HG02642 (cell line): ENCODE measurements at regions not wholly inside any gene's neighbourhood (a gene's known extent, or its start where the extent isn't known, plus 50 kb on each side); places are given as distances from the start of the nearest gene placed in this dataset.
"Not testable (repeated sequence)": the region's sequence is repeated elsewhere in the genome, so short reads cannot be mapped to it uniquely, and the experiment has no call there.

Source experiments
- ATAC-seq: cut with Tn5 transposase; IDR thresholded peaks from one replicate; pipeline ENCODE4 v1.9.1; 2021; ENCODE audit warnings: mild to moderate bottlenecking; ENCODE audit not compliant: unreplicated experiment, poor library complexity

DNA sequence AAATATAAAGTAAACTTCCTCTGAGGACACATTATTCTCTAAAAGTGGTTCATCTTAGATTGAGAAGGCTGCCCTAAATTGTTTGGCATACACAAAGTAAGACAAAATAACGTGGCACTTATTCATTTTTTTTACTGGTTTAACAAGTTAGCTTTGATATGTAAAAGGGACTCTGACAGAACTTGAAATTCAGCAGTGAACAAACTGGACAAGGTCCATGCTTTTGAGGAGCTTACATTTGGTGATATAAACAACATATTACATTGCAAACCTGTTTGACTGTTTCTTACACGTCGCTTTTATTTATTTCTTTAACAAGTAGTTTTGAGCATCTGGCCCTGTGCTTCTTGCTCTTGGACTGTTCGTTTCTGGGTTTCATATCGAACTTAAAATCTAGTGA is 253.1 kb upstream of the POM121L12 start:
- no peak for ATAC-seq

DNA sequence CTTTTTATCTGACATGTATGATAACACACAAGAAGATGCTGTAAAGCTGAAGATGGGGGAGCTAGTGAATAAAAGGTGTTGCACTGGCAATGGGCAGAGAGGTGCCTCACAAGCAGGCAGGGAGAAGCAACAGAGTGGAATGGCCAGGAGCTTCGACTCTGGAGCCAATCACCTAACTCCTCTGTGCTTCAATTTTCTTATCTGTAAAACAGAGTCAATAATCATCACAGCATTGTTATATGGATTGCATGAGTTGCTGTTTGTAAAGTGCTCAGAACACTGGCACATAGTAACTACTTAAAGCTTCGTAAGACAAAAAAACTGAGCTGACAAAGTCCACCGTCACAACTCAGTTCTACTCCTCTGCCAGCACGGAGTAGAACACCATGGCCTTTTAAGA is 254.2 kb upstream of the POM121L12 start:
- no peak for ATAC-seq

DNA sequence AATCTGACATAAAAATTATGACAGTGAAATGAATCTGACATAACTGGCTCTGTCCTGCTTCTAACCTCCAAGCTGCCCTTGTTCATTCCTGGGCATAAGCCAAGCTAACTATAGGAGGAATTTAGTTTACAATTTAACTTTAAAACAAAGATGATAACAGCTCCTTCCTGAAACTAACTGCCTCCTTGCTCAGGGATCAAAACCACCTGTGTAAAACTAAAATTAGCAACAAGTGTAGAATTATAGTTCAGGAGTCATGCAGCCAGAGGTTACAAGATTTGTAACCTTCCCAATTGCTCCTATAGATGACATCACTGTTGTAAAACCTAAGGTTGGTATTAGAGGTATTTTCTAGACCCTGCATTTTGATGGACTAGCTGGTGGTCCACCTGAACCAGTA is 256.4 kb upstream of the POM121L12 start:
- no peak for ATAC-seq

DNA sequence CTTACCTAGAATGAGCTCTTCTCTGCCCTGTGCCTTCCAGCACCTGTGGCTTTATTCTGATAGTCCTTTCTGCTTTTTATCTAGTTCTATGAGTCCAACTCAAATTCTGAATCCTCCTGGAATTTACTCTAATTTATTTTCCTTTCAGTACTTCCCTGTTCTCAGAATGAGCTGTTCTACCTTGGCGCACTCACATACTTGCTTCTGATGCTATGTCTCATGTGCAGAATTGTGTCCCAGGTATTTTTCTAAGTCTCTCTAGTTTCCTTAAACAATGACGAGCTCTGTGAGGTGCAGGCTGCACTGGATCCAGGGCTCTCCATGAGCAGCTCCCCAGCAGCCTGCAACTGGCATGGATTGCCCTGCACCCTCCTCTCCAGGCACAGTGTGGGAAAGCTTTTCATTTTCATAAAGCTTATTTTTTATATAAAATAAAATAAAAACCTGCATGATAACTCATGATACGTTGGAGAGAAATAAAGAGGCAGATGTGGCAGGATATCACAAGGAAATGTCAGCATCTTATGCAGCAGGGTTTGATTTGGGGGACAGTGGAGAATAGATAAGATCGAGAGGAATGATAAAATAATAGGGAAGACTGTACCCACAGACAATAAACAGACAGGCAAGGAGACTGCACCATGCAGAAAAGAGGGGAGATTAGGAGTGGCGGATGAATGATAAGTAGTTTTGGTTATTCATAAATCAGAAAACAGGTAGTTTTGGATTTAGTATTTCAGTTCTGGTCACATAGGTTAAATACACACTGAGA is 258.2 kb upstream of the POM121L12 start:
- no peak for ATAC-seq

- ATAC-seq: no peak
Observed at GRCh38 chr7:52775876-52776275, 259.6 kb upstream of the POM121L12 start.

- no peak for ATAC-seq
Observed at GRCh38 chr7:52771177-52771576, 264.3 kb upstream of the POM121L12 start.

- no peak for ATAC-seq
Observed at GRCh38 chr7:52764492-52765169, 270.8 kb upstream of the POM121L12 start.

- no peak for ATAC-seq
Observed at GRCh38 chr7:52758356-52758755, 277.1 kb upstream of the POM121L12 start.

- no peak for ATAC-seq
Observed at GRCh38 chr7:52753855-52754254, 281.6 kb upstream of the POM121L12 start.

DNA sequence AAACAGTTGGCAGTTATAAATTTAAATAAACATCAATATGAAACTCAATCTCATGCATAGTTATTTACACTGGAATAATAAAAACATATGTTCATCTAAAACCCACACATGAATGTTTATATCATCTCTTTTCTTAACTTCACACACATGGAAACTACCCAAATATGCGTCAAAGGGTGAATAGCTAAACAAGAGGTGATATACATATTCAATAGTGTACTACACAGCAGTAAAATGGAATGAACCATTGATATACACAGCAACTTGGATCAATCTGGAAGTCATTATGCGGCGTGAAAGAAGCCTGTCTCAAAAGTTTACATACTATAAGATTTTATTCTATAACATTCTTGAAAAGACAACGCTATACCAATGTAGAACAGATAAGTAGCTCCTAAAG is 282.5 kb upstream of the POM121L12 start:
- no peak for ATAC-seq

DNA sequence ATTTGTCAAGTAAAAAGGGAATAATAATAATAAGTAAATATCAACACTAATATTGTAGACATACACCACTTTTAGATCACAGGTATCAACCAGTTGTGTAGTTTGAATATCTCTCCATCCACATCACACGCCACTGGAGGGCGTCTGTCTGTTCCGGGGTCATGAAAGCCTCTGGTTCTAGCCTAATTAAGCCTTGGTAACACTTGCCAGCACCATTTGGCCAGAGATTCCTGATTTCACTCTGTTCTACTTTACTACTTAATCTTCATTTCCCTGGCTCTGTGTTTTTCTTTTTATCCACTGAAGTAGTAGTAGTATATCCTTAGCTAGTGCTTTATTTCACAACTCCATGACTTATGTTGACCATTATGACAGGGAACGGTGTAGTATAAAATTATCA is 285.6 kb upstream of the POM121L12 start:
- ATAC-seq: no peak

DNA sequence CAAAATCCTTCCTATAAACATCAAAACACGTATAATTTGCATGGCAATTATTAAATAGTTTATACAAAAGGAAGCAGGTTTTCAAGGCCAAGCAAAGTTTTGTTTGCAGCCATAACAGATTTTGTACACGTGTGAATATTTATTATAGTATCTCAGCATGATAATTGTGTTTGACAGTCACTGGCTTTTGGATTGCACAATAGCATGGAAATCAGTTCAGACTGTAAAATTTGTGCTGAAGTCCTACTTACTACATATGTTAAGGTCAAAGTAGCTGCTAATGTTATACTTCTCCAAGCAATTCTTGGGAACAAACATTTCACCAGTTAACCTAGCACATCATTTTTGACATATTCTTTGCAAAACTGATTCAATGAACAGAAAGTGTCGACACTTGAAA is 287.6 kb upstream of the POM121L12 start:
- ATAC-seq: no peak

DNA sequence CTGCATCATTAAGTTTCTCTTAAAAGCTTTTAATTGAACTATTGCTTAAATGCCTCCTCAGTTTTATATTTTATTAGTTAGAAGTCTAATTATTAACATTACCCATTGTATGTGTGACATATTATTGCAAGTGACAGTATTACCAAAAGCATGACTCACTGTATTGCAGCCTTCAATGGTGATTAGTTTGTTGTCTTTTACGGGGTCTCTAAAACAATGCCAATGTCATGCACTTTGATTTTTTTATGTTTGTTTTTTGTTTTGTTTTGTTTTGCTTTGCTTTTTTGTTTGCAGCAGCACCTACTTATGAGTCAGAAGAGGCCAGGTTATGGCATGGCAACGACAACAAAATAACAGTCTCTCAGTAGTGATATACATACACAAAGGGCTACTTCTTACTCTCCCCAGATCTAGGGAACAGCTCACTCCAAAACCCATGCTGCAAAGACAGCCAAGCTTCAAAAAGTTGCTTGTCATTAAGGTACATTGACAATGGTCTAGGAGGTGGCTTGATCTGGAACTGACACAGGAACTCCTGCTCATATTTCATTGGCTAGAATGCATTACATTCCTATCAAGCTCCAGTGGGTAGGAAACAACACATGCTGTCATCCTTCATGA is 293.7 kb upstream of the POM121L12 start:
- no peak for ATAC-seq

- ATAC-seq: no peak
Observed at GRCh38 chr7:52735656-52736055, 299.8 kb upstream of the POM121L12 start.

- ATAC-seq: not testable (repeated sequence)
Observed at GRCh38 chr7:52728683-52729082, 306.8 kb upstream of the POM121L12 start.

GRCh38 chr7:52727632-52728031 is 307.8 kb upstream of the POM121L12 start:
- no peak for ATAC-seq

DNA sequence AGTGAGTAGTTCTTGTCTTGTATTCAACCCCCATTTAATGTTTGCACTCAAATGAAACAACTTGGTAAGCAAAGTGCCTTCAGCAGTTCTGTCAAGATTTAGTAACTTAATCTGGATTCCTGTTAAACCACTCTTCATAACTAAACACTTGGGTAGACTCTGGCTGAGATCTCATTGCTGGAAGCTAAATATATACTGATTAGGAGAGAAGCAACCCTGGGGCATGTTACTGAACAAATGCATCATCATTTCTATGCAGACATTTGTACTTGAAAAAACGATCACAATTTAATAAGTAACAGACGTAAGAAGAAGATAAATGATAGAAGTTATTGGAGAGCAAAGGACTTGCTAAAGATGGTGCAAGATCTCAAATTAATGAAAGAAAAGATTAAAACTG is 308.4 kb upstream of the POM121L12 start:
- ATAC-seq: no peak

- no peak for ATAC-seq
Observed at GRCh38 chr7:52726493-52726892, 308.9 kb upstream of the POM121L12 start.

- ATAC-seq: no peak
Observed at GRCh38 chr7:52723606-52724005, 311.8 kb upstream of the POM121L12 start.

DNA sequence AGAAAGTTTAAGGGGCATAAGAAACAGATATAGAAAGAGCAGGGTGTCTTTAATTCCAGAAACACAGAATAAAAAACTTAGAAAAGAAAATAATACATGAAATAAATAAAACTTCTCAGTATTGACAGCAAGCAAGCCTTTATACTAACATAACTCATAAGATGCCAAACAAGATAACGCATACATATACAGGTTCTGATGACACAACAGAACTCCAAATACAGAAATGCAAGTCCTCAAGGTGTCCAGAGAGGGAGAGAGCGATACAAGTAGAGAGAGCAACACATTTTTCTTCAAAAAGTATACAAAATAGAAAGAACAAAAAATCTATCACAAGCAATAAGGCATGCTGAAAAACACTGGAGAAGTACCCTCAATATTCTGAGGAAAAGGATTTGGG is 314.6 kb upstream of the POM121L12 start:
- no peak for ATAC-seq

- no peak for ATAC-seq
Observed at GRCh38 chr7:52719677-52720076, 315.8 kb upstream of the POM121L12 start.

GRCh38 chr7:52715701-52716100 is 319.7 kb upstream of the POM121L12 start:
- no peak for ATAC-seq
